ENCODE measurements at regions not wholly inside any gene's neighbourhood (a gene's known extent, or its start where the extent isn't known, plus 50 kb on each side); places are given as distances from the start of the nearest gene placed in this dataset.

- Histone ChIP-seq H3K9ac (ENCODE audit: low read length) (no peak overlapping the region), H3F3A (ENCODE audit: insufficient read depth, low read length) (no peaks in the 10 kb centered on the region), H3K27me3 (ENCODE audit: insufficient read depth, low read length) (no peaks in the 10 kb centered on the region), H3K4me2 (ENCODE audit: low read length) (no peak overlapping the region), H3K36me3 (ENCODE audit: insufficient read depth, low read length) (no peaks in the 10 kb centered on the region), H3K79me2 (ENCODE audit: insufficient read depth, low read length) (no peaks in the 10 kb centered on the region), H3K4me3 (ENCODE audit: low read depth, low read length, poor library complexity, severe bottlenecking) (no peak overlapping the region), H3K27ac (ENCODE audit: low read depth, low read length, poor library complexity, severe bottlenecking) (no peak overlapping the region), H3K4me1 (ENCODE audit: insufficient read depth, low read length, severe bottlenecking) (no peaks in the 10 kb centered on the region), H4K20me1 (ENCODE audit: insufficient read depth, low read length) (no peaks in the 10 kb centered on the region), H3K9me2 (ENCODE audit: low read depth, low read length) (no peaks in the 10 kb centered on the region), H2AFZ (ENCODE audit: low read length) (no peak overlapping the region), H3K9me3 (ENCODE audit: low read length) (no peaks in the 10 kb centered on the region)
- TF ChIP-seq CTCF (IDR thresholded peaks at IDR 0.05; ENCODE audit: low read length) (no peak), EZH2 (IDR thresholded peaks at IDR 0.05; ENCODE audit: borderline replicate concordance, low read length) (no peak)
Measured at GRCh38 chr5:62964428-62964827, 385.8 kb downstream of the LRRC70 start.

- no peak overlapping the region for H3K9ac ChIP-seq (ENCODE audit: low read length)
- H3K27ac ChIP-seq (ENCODE audit: low read depth, low read length, poor library complexity, severe bottlenecking): no peak overlapping the region
- H3K4me1 ChIP-seq (ENCODE audit: insufficient read depth, low read length, severe bottlenecking): no peaks in the 10 kb centered on the region
- H4K20me1 ChIP-seq (ENCODE audit: insufficient read depth, low read length): no peaks in the 10 kb centered on the region
- TF ChIP-seq CTCF (IDR thresholded peaks at IDR 0.05; ENCODE audit: low read length): no peak
- no peak for TF ChIP-seq EZH2 (IDR thresholded peaks at IDR 0.05; ENCODE audit: borderline replicate concordance, low read length)
- H3K36me3 ChIP-seq (ENCODE audit: insufficient read depth, low read length): no peaks in the 10 kb centered on the region
- no peak overlapping the region for H3K4me3 ChIP-seq (ENCODE audit: low read depth, low read length, poor library complexity, severe bottlenecking)
- no peaks in the 10 kb centered on the region for H3K27me3 ChIP-seq (ENCODE audit: insufficient read depth, low read length)
- no peaks in the 10 kb centered on the region for H3F3A ChIP-seq (ENCODE audit: insufficient read depth, low read length)
- no peaks in the 10 kb centered on the region for H3K9me3 ChIP-seq (ENCODE audit: low read length)
- no peaks in the 10 kb centered on the region for H3K79me2 ChIP-seq (ENCODE audit: insufficient read depth, low read length)
- H3K9me2 ChIP-seq (ENCODE audit: low read depth, low read length): no peaks in the 10 kb centered on the region
- H3K4me2 ChIP-seq (ENCODE audit: low read length): no peak overlapping the region
- no peak overlapping the region for H2AFZ ChIP-seq (ENCODE audit: low read length)
Measured at GRCh38 chr5:62960781-62961180, 382.2 kb downstream of the LRRC70 start.

GRCh38 chr5:62956597-62956996 lies 378.0 kb downstream of the LRRC70 start:
- H3K36me3 ChIP-seq (ENCODE audit: insufficient read depth, low read length): no peaks in the 10 kb centered on the region
- H3K27ac ChIP-seq (ENCODE audit: low read depth, low read length, poor library complexity, severe bottlenecking): no peak overlapping the region
- no peak overlapping the region for H2AFZ ChIP-seq (ENCODE audit: low read length)
- no peaks in the 10 kb centered on the region for H3K79me2 ChIP-seq (ENCODE audit: insufficient read depth, low read length)
- no peaks in the 10 kb centered on the region for H3F3A ChIP-seq (ENCODE audit: insufficient read depth, low read length)
- H3K27me3 ChIP-seq (ENCODE audit: insufficient read depth, low read length): no peaks in the 10 kb centered on the region
- no peaks in the 10 kb centered on the region for H3K9me2 ChIP-seq (ENCODE audit: low read depth, low read length)
- H3K4me2 ChIP-seq (ENCODE audit: low read length): no peak overlapping the region
- H3K4me3 ChIP-seq (ENCODE audit: low read depth, low read length, poor library complexity, severe bottlenecking): no peak overlapping the region
- no peaks in the 10 kb centered on the region for H4K20me1 ChIP-seq (ENCODE audit: insufficient read depth, low read length)
- H3K9me3 ChIP-seq (ENCODE audit: low read length): no peaks in the 10 kb centered on the region
- no peak for TF ChIP-seq CTCF (IDR thresholded peaks at IDR 0.05; ENCODE audit: low read length)
- no peak for TF ChIP-seq EZH2 (IDR thresholded peaks at IDR 0.05; ENCODE audit: borderline replicate concordance, low read length)
- H3K9ac ChIP-seq (ENCODE audit: low read length): no peak overlapping the region
- H3K4me1 ChIP-seq (ENCODE audit: insufficient read depth, low read length, severe bottlenecking): no peaks in the 10 kb centered on the region

Data from OCI-LY1 (cell line).